Lower leg skin (tissue), 3 donors: ENCODE measurements at regions not wholly inside any gene's neighbourhood (a gene's known extent, or its start where the extent isn't known, plus 50 kb on each side); places are given as distances from the start of the nearest gene placed in this dataset.

Experiments
- POLR2A ChIP-seq, 2 donors: fragments of 450-650 bp; IDR thresholded peaks; one replicate each; pipeline ENCODE4 v1.6.1; 2016 to 2017; ENCODE audit warnings: antibody characterized with exemption in 2 of 2, mild to moderate bottlenecking in 1 of 2, moderate library complexity in 1 of 2
- TF ChIP-seq, protein P1 (sequence below), 3 donors: fragments of 450-650 bp; IDR thresholded peaks; one replicate each; pipeline ENCODE4 v1.5.1; 2016; ENCODE audit warnings: antibody characterized with exemption in 3 of 3, mild to moderate bottlenecking in 3 of 3, moderate library complexity in 2 of 3

- TF ChIP-seq, protein P1, sequence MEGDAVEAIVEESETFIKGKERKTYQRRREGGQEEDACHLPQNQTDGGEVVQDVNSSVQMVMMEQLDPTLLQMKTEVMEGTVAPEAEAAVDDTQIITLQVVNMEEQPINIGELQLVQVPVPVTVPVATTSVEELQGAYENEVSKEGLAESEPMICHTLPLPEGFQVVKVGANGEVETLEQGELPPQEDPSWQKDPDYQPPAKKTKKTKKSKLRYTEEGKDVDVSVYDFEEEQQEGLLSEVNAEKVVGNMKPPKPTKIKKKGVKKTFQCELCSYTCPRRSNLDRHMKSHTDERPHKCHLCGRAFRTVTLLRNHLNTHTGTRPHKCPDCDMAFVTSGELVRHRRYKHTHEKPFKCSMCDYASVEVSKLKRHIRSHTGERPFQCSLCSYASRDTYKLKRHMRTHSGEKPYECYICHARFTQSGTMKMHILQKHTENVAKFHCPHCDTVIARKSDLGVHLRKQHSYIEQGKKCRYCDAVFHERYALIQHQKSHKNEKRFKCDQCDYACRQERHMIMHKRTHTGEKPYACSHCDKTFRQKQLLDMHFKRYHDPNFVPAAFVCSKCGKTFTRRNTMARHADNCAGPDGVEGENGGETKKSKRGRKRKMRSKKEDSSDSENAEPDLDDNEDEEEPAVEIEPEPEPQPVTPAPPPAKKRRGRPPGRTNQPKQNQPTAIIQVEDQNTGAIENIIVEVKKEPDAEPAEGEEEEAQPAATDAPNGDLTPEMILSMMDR (IDR thresholded peaks at IDR 0.05), result no peak
- no peak for TF ChIP-seq POLR2A (IDR thresholded peaks at IDR 0.05)
Measured at GRCh38 chr4:72665171-72665968, 96.3 kb upstream of the ADAMTS3 start.
